SU-DHL-6 (cell line): ENCODE measurements at regions not wholly inside any gene's neighbourhood (a gene's known extent, or its start where the extent isn't known, plus 50 kb on each side); places are given as distances from the start of the nearest gene placed in this dataset.

Source experiments
- CTCF ChIP-seq: fragments of 200-600 bp; sonication (generic); IDR thresholded peaks from one replicate; pipeline ENCODE4 v1.5.1; 2017; ENCODE audit warnings: antibody characterized with exemption, mild to moderate bottlenecking, low read length, moderate library complexity; ENCODE audit not compliant: insufficient read depth, poor library complexity, severe bottlenecking
- EZH2phosphoT487 ChIP-seq: fragments of 200-600 bp; sonication (generic), shearing (Covaris generic); conservative IDR thresholded peaks from 2 replicates; pipeline ENCODE4 v1.6.1; 2018; ENCODE audit warnings: mild to moderate bottlenecking, antibody characterized with exemption, low read length, moderate library complexity, mixed read lengths

DNA sequence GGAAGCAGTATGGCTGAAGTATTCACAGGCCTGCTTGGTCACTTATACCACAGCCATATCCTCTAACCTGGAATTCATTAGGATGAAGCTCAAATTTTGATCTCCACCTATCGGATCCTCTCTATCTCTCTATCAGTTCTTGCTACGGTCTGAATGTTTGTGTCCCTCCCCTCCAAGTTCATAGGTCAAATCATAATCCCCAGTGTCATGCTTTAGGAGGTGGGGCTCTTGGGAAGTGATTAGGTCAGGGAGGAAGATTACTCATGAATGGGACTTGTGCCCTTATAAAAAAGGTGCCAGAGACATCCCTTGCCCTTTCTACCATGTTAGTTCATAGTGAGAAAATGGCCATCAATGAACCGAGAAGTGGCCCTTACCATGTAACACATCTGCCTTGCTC lies 190.8 kb upstream of the MYLIP start:
- no peak for TF ChIP-seq CTCF
- no peak for TF ChIP-seq EZH2phosphoT487
